SK-N-SH (cell line): ENCODE measurements at regions not wholly inside any gene's neighbourhood (a gene's known extent, or its start where the extent isn't known, plus 50 kb on each side); places are given as distances from the start of the nearest gene placed in this dataset.

Experiments
- CTCF ChIA-PET: fragments of 300-600, 350-600 bp; formaldehyde crosslinking; extraction: SDS; loops from one replicate; lab custom pipeline; 2021; lab: Yijun Ruan, JAX
- POLR2A ChIA-PET: fragments of 350-600 bp; sonication (Branson Sonifier 250); formaldehyde crosslinking; extraction: SDS; loops from one replicate; lab custom pipeline; 2020; ENCODE audit warnings: antibody characterized with exemption, inconsistent platforms; lab: Yijun Ruan, JAX
- DNase-seq: peaks from one replicate; pipeline ENCODE4 v3.0.0; 2012
- H2AFZ ChIP-seq: fragments of 200-600 bp; sonication (generic); 2 replicates; pipeline ENCODE4 v1.8.1; 2016; ENCODE audit warnings: antibody characterized with exemption, mild to moderate bottlenecking, low read depth
- H3F3A ChIP-seq: fragments of 200-600 bp; sonication (generic); replicated peaks from 2 replicates; pipeline ENCODE3; 2016; ENCODE audit warnings: antibody characterized with exemption, mild to moderate bottlenecking; ENCODE audit not compliant: insufficient read depth
- H3K27ac ChIP-seq, 2 experiments: fragments of 200-500 bp in 1 of 2; fragments of 200-600 bp in 1 of 2; sonication (Bioruptor generic) in 1 of 2; sonication (generic), shearing (Covaris generic) in 1 of 2; 2 replicates each; pipeline versions ENCODE4 v1.5.1 to v1.6.1; 2014 to 2016; ENCODE audit warnings: low read depth in 2 of 2, inconsistent platforms in 1 of 2, low read length in 1 of 2, mild to moderate bottlenecking in 1 of 2, mixed read lengths in 1 of 2
- H3K27me3 ChIP-seq: fragments of 200-600 bp; sonication (generic), shearing (Covaris generic); 2 replicates; pipeline ENCODE4 v1.6.1; 2016; ENCODE audit warnings: mixed run types; ENCODE audit not compliant: insufficient read depth
- H3K36me3 ChIP-seq, 2 experiments: fragments of 200-500 bp in 1 of 2; fragments of 200-600 bp in 1 of 2; sonication (Bioruptor generic) in 1 of 2; sonication (generic) in 1 of 2; replicated peaks in 1 of 2; 2 replicates each; pipeline versions ENCODE3 to v1.5.1; 2014 to 2016; ENCODE audit warnings: low read length in 1 of 2, mild to moderate bottlenecking in 1 of 2; ENCODE audit not compliant: insufficient read depth in 2 of 2, control insufficient read depth in 1 of 2
- H3K4me1 ChIP-seq, 2 experiments: fragments of 200-500 bp in 1 of 2; fragments of 200-600 bp in 1 of 2; sonication (Bioruptor generic) in 1 of 2; sonication (generic), shearing (Covaris generic) in 1 of 2; 2 replicates each; pipeline versions ENCODE4 v1.5.1 to v1.6.1; 2014 to 2016; ENCODE audit warnings: low read depth in 1 of 2, low read length in 1 of 2, mixed run types in 1 of 2; ENCODE audit not compliant: insufficient read depth in 2 of 2, control insufficient read depth in 1 of 2
- H3K4me2 ChIP-seq: fragments of 200-600 bp; sonication (generic), shearing (Covaris generic); 2 replicates; pipeline ENCODE4 v1.6.1; 2017; ENCODE audit warnings: mixed run types
- H3K4me3 ChIP-seq, 2 experiments: fragments of 200-500 bp in 1 of 2; fragments of 200-600 bp in 1 of 2; sonication (Bioruptor generic) in 1 of 2; sonication (generic), shearing (Covaris generic) in 1 of 2; 2 replicates each; pipeline versions ENCODE4 v1.5.1 to v1.8.1; 2014 to 2016; ENCODE audit warnings: low read depth in 2 of 2, inconsistent platforms in 1 of 2, low read length in 1 of 2, mild to moderate bottlenecking in 1 of 2, mixed read lengths in 1 of 2, moderate library complexity in 1 of 2
- H3K79me2 ChIP-seq: fragments of 200-600 bp; sonication (generic); 2 replicates; pipeline ENCODE4 v1.8.1; 2017; ENCODE audit warnings: mild to moderate bottlenecking; ENCODE audit not compliant: insufficient read depth
- H3K9ac ChIP-seq: fragments of 200-600 bp; sonication (generic); 2 replicates; pipeline ENCODE4 v1.6.1; 2017; ENCODE audit warnings: mixed run types
- H3K9me2 ChIP-seq: fragments of 200-600 bp; sonication (generic); 2 replicates; pipeline ENCODE4 v1.6.1; 2017; ENCODE audit warnings: mixed run types
- H3K9me3 ChIP-seq: fragments of 200-600 bp; sonication (generic); 2 replicates; pipeline ENCODE4 v1.6.1; 2017; ENCODE audit warnings: mixed run types, mild to moderate bottlenecking, moderate library complexity
- H4K20me1 ChIP-seq: fragments of 200-600 bp; sonication (generic); 2 replicates; pipeline ENCODE4 v1.6.1; 2017; ENCODE audit warnings: mild to moderate bottlenecking, mixed run types; ENCODE audit not compliant: insufficient read depth
- ELF1 ChIP-seq: IDR thresholded peaks from 2 replicates; pipeline ENCODE4 v1.4.0; 2012
- EP300 ChIP-seq, 2 experiments: IDR thresholded peaks; 2 replicates each; pipeline versions ENCODE4 v1.4.0 to v1.6.1; 2012; ENCODE audit warnings: borderline replicate concordance in 1 of 2, low read depth in 1 of 2, low read length in 1 of 2
- FOXM1 ChIP-seq: IDR thresholded peaks from 2 replicates; pipeline ENCODE4 v1.4.0; 2012; ENCODE audit warnings: low read depth, mild to moderate bottlenecking
- GABPA ChIP-seq: IDR thresholded peaks from 2 replicates; pipeline ENCODE4 v1.4.0; 2012; ENCODE audit warnings: low read depth, mild to moderate bottlenecking
- MEF2A ChIP-seq: IDR thresholded peaks from 2 replicates; pipeline ENCODE4 v1.4.0; 2012; ENCODE audit warnings: low read depth, borderline replicate concordance
- MXI1 ChIP-seq: IDR thresholded peaks from 2 replicates; pipeline ENCODE4 v1.6.1; 2012; ENCODE audit warnings: mild to moderate bottlenecking, low read depth, low read length, improper control_type of control experiment
- POLR2AphosphoS5 ChIP-seq: IDR thresholded peaks from 2 replicates; pipeline ENCODE4 v1.6.1; 2012; ENCODE audit warnings: low read depth, low read length
- RAD21 ChIP-seq: IDR thresholded peaks from 2 replicates; pipeline ENCODE4 v1.6.1; 2012; ENCODE audit warnings: mild to moderate bottlenecking, low read length
- RCOR1 ChIP-seq: fragments of 150-350 bp; IDR thresholded peaks from 2 replicates; pipeline ENCODE4 v1.6.1; 2017; ENCODE audit warnings: antibody characterized with exemption, low read length
- RFX5 ChIP-seq: IDR thresholded peaks from 2 replicates; pipeline ENCODE4 v1.6.1; 2012; ENCODE audit warnings: mild to moderate bottlenecking, improper control_type of control experiment, low read length
- SIN3A ChIP-seq: IDR thresholded peaks from 2 replicates; pipeline ENCODE4 v1.6.1; 2012; ENCODE audit warnings: low read depth, mild to moderate bottlenecking, low read length, moderate library complexity, borderline replicate concordance
- SMC3 ChIP-seq: IDR thresholded peaks from 2 replicates; pipeline ENCODE4 v1.6.1; 2012; ENCODE audit warnings: low read depth, low read length, improper control_type of control experiment
- TAF1 ChIP-seq: IDR thresholded peaks from 2 replicates; pipeline ENCODE4 v1.6.1; 2012; ENCODE audit warnings: low read depth, mild to moderate bottlenecking, low read length, moderate library complexity, borderline replicate concordance
- TCF12 ChIP-seq: IDR thresholded peaks from 2 replicates; pipeline ENCODE4 v1.4.0; 2012
- TEAD4 ChIP-seq: IDR thresholded peaks from 2 replicates; pipeline ENCODE4 v1.4.0; 2012; ENCODE audit warnings: mild to moderate bottlenecking, borderline replicate concordance; ENCODE audit not compliant: insufficient read depth
- USF2 ChIP-seq: fragments of 150-350 bp; IDR thresholded peaks from 2 replicates; pipeline ENCODE4 v1.6.1; 2017; ENCODE audit warnings: antibody characterized with exemption, low read length, low read depth, borderline replicate concordance
- YY1 ChIP-seq: IDR thresholded peaks from 2 replicates; pipeline ENCODE4 v1.4.0; 2012; ENCODE audit warnings: low read depth, mild to moderate bottlenecking
- WGBS: methylation state at CpG from one replicate; pipeline ENCODE4 v1.1.6; 2017; ENCODE audit warnings: low lambda C conversion rate; 5-methylcytosine and 5-hydroxymethylcytosine counted together
- TF ChIP-seq, protein P1 (sequence below): fragments of 150-350 bp; IDR thresholded peaks from 2 replicates; pipeline ENCODE4 v1.6.1; 2016; ENCODE audit warnings: mild to moderate bottlenecking, low read depth, low read length
- TF ChIP-seq, protein P2 (sequence below): IDR thresholded peaks from 2 replicates; pipeline ENCODE4 v1.6.1; 2012; ENCODE audit warnings: mild to moderate bottlenecking, low read depth, low read length, moderate library complexity
- TF ChIP-seq, protein P3 (sequence below): IDR thresholded peaks from 2 replicates; pipeline ENCODE4 v1.4.0; 2012; ENCODE audit warnings: low read depth, borderline replicate concordance
- TF ChIP-seq, protein P4 (sequence below): IDR thresholded peaks from 2 replicates; pipeline ENCODE4 v1.4.0; 2012; ENCODE audit warnings: low read depth

DNA sequence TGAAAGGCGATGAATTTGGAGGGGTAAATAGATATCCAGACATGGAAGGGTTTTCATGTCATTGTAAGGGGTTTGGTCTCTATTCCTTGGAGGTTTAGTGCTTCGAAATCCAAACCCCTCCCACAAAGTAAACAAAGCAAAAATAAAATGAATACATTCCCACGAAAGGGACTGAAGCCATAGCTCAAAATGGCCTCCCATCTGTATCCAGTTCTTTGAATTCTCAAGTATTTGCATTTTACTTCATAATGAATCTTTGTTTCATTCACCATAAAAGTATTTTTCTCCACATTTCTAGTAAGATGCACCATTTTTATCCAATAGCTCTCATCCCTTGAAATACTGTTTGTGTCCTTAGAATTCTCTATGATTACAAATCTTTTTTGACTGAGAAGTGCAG, 103.2 kb upstream of the DTNA start:
- H3K9ac ChIP-seq = no peak overlapping the region
- no peaks in the 10 kb centered on the region for H3K36me3 ChIP-seq
- no peak for TF ChIP-seq RCOR1
- no peak for TF ChIP-seq RAD21
- TF ChIP-seq YY1 = no peak
- no peak for TF ChIP-seq RFX5
- TF ChIP-seq, protein P1, sequence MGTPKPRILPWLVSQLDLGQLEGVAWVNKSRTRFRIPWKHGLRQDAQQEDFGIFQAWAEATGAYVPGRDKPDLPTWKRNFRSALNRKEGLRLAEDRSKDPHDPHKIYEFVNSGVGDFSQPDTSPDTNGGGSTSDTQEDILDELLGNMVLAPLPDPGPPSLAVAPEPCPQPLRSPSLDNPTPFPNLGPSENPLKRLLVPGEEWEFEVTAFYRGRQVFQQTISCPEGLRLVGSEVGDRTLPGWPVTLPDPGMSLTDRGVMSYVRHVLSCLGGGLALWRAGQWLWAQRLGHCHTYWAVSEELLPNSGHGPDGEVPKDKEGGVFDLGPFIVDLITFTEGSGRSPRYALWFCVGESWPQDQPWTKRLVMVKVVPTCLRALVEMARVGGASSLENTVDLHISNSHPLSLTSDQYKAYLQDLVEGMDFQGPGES = no peak
- no peak for TF ChIP-seq USF2
- no peaks in the 10 kb centered on the region for H3K79me2 ChIP-seq
- H3K9me2 ChIP-seq = no peaks in the 10 kb centered on the region
- H3K9me3 ChIP-seq = no peaks in the 10 kb centered on the region
- H3K27me3 ChIP-seq = no peaks in the 10 kb centered on the region
- H2AFZ ChIP-seq = no peak overlapping the region
- DNase-seq = no peak
- peaks cover 0 to 6% of the 10 kb centered on the region in 2 experiments; a peak in 2 of 4 replicates for H3K4me1 ChIP-seq
- no peak overlapping the region for H3K4me3 ChIP-seq
- H4K20me1 ChIP-seq = no peaks in the 10 kb centered on the region
- 50% methylated on average over 3 of the region's 3 CpGs for WGBS
- POLR2A ChIA-PET = no interaction called here
- peak overlapping the region in 1 of 2 experiments; percentile 85; a peak in 2 of 4 replicates for H3K27ac ChIP-seq
- no peaks in the 10 kb centered on the region for H3F3A ChIP-seq
- CTCF ChIA-PET = interaction anchor here (0.9 to 1.3 kb wide), 2 partner anchors 54 to 181 kb away, joined by 3 to 4 read pairs; no protein-coding TSS in a partner anchor
- H3K4me2 ChIP-seq = no peak overlapping the region

- ChIA-PET CTCF (no interaction called here), POLR2A (no interaction called here)
- H3K4me2 ChIP-seq = no peak overlapping the region
- WGBS = 62% methylated on average over 2 of the region's 2 CpGs
- no peaks in the 10 kb centered on the region for H4K20me1 ChIP-seq
- peaks cover 0 to 6% of the 10 kb centered on the region in 2 experiments; a peak in 2 of 4 replicates for H3K4me1 ChIP-seq
- H3K4me3 ChIP-seq = no peak overlapping the region
- H2AFZ ChIP-seq = no peak overlapping the region
- H3K27me3 ChIP-seq = no peaks in the 10 kb centered on the region
- no peaks in the 10 kb centered on the region for H3K9me2 ChIP-seq
- no peak for DNase-seq
- TF ChIP-seq, protein P2, sequence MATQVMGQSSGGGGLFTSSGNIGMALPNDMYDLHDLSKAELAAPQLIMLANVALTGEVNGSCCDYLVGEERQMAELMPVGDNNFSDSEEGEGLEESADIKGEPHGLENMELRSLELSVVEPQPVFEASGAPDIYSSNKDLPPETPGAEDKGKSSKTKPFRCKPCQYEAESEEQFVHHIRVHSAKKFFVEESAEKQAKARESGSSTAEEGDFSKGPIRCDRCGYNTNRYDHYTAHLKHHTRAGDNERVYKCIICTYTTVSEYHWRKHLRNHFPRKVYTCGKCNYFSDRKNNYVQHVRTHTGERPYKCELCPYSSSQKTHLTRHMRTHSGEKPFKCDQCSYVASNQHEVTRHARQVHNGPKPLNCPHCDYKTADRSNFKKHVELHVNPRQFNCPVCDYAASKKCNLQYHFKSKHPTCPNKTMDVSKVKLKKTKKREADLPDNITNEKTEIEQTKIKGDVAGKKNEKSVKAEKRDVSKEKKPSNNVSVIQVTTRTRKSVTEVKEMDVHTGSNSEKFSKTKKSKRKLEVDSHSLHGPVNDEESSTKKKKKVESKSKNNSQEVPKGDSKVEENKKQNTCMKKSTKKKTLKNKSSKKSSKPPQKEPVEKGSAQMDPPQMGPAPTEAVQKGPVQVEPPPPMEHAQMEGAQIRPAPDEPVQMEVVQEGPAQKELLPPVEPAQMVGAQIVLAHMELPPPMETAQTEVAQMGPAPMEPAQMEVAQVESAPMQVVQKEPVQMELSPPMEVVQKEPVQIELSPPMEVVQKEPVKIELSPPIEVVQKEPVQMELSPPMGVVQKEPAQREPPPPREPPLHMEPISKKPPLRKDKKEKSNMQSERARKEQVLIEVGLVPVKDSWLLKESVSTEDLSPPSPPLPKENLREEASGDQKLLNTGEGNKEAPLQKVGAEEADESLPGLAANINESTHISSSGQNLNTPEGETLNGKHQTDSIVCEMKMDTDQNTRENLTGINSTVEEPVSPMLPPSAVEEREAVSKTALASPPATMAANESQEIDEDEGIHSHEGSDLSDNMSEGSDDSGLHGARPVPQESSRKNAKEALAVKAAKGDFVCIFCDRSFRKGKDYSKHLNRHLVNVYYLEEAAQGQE = no peak
- TF ChIP-seq, protein P3, sequence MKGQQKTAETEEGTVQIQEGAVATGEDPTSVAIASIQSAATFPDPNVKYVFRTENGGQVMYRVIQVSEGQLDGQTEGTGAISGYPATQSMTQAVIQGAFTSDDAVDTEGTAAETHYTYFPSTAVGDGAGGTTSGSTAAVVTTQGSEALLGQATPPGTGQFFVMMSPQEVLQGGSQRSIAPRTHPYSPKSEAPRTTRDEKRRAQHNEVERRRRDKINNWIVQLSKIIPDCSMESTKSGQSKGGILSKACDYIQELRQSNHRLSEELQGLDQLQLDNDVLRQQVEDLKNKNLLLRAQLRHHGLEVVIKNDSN = no peak
- TF ChIP-seq FOXM1 (no peak), RFX5 (no peak), TEAD4 (no peak), RCOR1 (no peak), ELF1 (no peak), MEF2A (no peak), TAF1 (no peak), EP300 (IDR thresholded peaks at IDR 0.05; ENCODE audit: borderline replicate concordance in 1 of 2, low read depth in 1 of 2, low read length in 1 of 2) (no peak), POLR2AphosphoS5 (no peak), SMC3 (no peak), MXI1 (no peak), TCF12 (no peak), YY1 (no peak), GABPA (no peak), SIN3A (no peak)
- TF ChIP-seq, protein P4, sequence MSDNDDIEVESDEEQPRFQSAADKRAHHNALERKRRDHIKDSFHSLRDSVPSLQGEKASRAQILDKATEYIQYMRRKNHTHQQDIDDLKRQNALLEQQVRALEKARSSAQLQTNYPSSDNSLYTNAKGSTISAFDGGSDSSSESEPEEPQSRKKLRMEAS = no peak
- TF ChIP-seq, protein P1 = no peak
- no peaks in the 10 kb centered on the region for H3K9me3 ChIP-seq
- no peak overlapping the region for H3K27ac ChIP-seq
- H3F3A ChIP-seq = no peaks in the 10 kb centered on the region
- H3K9ac ChIP-seq = no peak overlapping the region
- H3K79me2 ChIP-seq = no peaks in the 10 kb centered on the region
- H3K36me3 ChIP-seq = no peaks in the 10 kb centered on the region
Measured at GRCh38 chr18:34608064-34608463, 102.0 kb upstream of the DTNA start.
